Fibroblast of mammary gland (primary cell): ENCODE measurements at regions not wholly inside any gene's neighbourhood (a gene's known extent, or its start where the extent isn't known, plus 50 kb on each side); places are given as distances from the start of the nearest gene placed in this dataset.
A peak's percentile ranks its signal among the peaks of the same experiment; 100 is the strongest.

Experiments
- DNase-seq: peaks from one replicate; pipeline ENCODE4 v3.0.0-alpha.2; 2010; ENCODE audit warnings: low read depth
- H3K4me3 ChIP-seq: 2 replicates; pipeline ENCODE4 v1.5.1; 2011; ENCODE audit warnings: low read depth, mild to moderate bottlenecking, low read length, moderate library complexity; ENCODE audit not compliant: control insufficient read depth
- TF ChIP-seq, protein P1 (sequence below): conservative IDR thresholded peaks from 2 replicates; pipeline ENCODE4 v1.5.1; 2011; ENCODE audit warnings: low read depth, low read length, inconsistent platforms; ENCODE audit not compliant: control insufficient read depth, insufficient read depth

DNA sequence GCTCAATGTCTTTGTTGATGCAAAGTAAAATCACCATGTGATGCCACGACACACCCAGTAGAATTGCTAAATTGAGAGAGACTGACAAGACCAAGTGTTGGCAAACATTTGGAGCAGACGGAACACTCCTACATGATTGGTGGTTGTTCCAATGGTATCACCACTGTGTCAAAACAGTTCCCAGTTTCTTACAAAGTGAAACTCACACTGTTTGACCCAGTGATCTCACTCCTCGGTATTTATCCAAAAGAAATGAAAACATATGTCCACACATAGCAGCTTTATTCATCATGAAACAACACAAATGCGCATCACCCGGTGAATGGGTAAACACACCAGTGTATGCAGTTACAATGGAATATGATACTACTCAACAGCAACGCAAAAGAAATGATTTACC, 74.0 kb upstream of the SULF2 start:
- peak; percentile 47 for DNase-seq
- no peak overlapping the region for H3K4me3 ChIP-seq
- TF ChIP-seq, protein P1, sequence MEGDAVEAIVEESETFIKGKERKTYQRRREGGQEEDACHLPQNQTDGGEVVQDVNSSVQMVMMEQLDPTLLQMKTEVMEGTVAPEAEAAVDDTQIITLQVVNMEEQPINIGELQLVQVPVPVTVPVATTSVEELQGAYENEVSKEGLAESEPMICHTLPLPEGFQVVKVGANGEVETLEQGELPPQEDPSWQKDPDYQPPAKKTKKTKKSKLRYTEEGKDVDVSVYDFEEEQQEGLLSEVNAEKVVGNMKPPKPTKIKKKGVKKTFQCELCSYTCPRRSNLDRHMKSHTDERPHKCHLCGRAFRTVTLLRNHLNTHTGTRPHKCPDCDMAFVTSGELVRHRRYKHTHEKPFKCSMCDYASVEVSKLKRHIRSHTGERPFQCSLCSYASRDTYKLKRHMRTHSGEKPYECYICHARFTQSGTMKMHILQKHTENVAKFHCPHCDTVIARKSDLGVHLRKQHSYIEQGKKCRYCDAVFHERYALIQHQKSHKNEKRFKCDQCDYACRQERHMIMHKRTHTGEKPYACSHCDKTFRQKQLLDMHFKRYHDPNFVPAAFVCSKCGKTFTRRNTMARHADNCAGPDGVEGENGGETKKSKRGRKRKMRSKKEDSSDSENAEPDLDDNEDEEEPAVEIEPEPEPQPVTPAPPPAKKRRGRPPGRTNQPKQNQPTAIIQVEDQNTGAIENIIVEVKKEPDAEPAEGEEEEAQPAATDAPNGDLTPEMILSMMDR = no peak

DNA sequence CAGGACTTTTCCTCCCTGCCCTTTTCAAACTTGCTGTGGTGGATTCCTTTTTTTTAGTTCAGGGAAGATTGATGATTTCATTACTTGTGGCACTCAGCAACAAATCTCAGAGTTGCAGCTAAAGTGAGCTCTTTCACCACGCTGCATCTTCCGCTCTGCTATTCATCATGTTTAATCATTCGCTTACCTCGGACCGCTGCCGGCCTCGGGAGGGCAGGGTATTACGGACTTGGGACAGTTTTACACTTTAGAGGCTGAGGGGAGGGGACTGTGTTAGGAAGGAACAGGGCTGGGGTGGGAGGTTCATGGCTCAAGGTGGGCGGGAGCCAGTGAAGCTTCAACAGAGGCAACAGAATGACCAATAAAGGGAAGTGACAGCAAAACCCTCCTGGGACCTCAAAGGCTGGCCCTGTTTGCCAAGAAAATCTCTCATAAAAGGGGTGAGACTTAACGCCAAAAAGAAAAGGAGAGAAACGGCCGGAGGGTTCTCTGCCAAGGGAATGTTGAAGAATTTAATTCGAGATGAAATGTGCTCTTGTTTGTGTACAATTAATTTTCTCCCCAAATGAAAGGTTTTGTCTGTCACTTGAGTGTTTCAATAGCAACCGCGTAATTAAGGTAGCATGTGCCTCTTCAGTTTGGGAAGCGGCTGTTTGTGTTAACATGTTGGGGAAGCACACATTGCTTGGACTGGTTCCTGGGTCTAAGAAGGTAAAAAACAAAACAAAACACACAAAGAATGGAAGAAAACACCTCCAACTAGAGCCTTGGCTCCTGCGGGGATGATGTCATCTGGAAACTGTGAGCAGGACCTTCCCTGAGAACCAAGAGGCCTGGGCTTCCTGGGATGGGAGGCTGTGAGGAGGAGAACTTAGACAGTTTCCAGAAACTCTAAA, 72.5 kb upstream of the SULF2 start:
- no peak overlapping the region for H3K4me3 ChIP-seq
- TF ChIP-seq, protein P1 = no peak
- peak; percentile 34 for DNase-seq

DNA sequence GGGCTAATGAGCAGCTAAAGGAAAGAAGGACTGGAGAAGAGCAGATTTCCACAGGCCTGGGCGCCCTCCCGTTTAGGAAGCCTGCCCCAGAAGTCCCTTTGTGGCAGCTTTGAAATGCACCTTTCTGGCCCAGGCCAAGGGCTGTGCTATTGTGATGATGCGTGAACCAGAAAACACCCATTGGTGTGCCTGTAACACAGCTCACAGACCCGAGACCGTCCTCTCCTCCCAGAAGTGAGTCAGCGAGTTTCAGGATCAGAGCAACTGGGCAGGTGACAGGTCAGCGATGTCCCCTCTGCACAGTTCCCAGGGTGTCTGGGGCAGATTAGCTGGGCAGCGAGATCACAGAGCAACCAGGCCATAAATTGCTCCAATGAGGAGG, 71.9 kb upstream of the SULF2 start:
- DNase-seq = peak; percentile 33
- H3K4me3 ChIP-seq = no peak overlapping the region
- TF ChIP-seq, protein P1 = no peak

DNA sequence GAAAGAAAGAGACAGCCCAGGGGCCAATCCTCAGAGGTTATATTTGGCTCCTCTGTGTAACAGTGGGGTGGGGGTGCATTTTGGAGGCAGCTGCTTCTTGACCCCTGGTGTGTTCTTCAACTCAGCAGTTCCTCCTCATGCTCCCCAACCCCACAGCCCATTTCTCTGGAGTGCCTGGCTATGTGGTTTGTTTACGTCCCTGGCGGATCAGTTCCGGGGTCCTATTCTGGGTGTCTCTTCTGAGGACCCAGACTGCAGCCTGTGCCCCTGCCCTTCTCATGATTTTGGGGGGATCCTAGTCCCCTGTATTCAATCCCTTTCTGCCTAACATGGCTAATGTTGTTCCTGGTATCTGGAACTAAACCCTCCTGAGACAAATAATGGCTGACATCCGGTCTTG, 70.5 kb upstream of the SULF2 start:
- TF ChIP-seq, protein P1 = no peak
- no peak for DNase-seq
- H3K4me3 ChIP-seq = no peak overlapping the region

DNA sequence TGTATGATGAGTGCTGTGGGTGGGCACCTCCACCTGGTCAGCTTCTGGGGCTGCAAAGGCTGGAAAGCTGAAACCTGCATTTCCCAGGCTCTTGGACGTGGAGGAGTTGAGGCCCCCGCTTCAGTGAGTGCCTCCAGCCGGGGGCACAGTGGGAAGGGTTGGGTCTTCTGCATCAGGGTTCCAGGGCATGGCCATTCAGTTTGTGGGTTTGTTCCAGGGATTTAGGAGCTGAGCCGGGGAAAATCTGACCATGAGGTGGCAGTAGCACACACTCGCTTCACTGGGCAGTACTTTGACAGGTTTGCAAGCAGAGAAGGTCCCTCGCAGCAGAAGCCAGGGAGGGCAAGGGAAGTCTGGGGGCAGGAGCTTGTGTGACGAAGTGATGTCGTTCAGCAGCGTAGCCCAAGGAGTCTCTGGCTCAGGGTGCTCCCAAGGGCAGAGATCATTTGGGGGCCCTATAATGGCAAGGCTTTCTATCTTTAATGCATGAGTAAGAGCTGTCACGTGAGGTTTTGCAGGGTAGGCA, 69.5 kb upstream of the SULF2 start:
- no peak overlapping the region for H3K4me3 ChIP-seq
- DNase-seq = peak; percentile 61
- TF ChIP-seq, protein P1 = peak; percentile 60

DNA sequence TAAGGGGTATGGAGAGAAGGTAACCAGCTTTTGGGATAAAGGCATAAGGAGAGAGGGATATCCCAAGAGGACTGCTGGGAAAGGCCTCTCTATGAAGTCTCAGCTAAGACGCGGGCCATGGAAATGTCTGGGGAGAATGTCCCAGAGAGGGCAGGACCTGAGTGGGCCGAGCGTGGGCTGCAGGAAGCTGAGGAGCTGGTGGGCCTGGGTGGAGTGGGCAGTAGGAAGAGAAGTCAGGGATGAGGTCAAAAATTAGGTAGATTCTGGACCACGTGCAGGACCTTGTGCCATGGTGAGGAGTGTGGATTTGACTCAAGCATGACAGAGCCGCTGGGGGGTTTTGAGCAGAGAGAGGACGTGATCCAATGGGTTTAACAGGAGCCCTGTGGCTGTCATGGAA, 66.5 kb upstream of the SULF2 start:
- TF ChIP-seq, protein P1 = no peak
- DNase-seq = no peak
- H3K4me3 ChIP-seq = no peak overlapping the region

DNA sequence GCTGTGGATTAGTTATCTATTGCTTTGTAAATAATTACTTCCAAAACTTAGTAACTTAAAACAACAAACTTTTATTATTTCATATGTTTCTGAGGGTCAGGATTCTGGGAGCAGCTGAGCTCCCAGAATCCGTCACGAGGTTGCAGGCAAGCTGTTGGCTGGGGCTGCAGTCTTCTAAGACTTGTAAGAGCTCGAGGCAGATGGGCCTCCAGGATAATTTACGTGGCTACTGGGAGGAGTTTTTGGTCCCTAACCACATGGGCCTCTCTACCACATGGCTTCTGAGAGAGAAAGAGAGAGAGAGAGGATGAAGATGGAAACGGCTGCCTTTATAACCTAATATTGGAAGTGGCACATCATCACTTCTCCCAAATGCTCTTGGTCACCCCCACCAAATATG, 64.9 kb upstream of the SULF2 start:
- TF ChIP-seq, protein P1 = no peak
- H3K4me3 ChIP-seq = no peak overlapping the region
- no peak for DNase-seq
